GM19035 (cell line): ENCODE measurements at regions not wholly inside any gene's neighbourhood (a gene's known extent, or its start where the extent isn't known, plus 50 kb on each side); places are given as distances from the start of the nearest gene placed in this dataset.
"Not testable (repeated sequence)": the region's sequence is repeated elsewhere in the genome, so short reads cannot be mapped to it uniquely, and the experiment has no call there.

ENCODE experiments used
- ATAC-seq: cut with Tn5 transposase; IDR thresholded peaks from one replicate; pipeline ENCODE4 v1.9.1; 2021; ENCODE audit not compliant: unreplicated experiment

DNA sequence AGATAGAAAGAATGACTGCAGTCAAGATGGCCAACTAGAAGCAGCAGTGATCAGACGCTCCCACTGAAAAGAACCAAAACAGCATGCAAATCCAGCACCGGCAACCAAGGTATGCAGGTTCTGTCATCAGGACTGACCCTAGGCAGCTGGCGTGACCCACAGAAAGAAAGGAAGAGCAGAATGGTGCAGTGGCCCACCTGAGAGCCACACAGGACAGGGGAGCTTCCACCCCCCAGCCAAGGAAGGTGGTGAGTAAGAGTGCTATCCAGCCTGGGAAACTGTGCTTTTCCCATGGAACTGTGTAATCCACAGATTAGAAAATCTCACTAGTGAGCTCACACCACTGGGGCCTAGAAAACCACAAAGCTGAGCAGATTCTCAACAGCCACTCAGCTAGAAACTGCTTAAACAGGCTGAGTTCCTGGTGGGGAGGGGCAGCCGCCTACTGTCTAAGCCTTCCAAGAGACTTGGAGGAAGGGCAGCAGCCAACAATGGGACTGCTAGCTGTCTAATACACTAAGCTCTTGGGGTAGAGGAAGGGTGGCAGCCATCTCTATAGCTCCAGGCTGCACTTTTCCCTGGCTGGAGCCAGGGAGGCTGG, 127.9 kb downstream of the EVA1A start:
- peak; percentile 83 for ATAC-seq

DNA sequence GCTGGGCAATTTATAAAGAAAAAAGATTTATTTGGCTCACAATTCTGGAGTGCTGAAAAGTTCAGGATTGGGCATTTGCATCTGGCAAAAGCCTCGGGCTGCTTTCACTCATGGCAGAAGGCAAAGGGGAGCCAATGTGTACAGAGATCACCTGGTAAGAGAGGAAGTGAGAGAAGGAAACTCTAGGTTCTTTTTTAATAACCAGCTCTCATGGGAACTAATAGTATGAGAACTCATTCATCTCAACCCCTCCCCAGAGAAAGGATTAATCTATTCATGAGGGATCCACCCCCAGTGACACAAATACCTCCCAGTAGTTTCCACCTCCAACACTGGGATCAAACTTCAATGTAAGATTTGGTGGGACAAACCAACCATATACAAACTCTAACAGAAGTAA, 129.0 kb downstream of the EVA1A start:
- ATAC-seq, result peak; percentile 72

GRCh38 chr2:75431276-75431675, 129.5 kb downstream of the EVA1A start:
- ATAC-seq, result no peak

- ATAC-seq, result not testable (repeated sequence)
Measured at GRCh38 chr2:75430449-75430848, 130.3 kb downstream of the EVA1A start.

- ATAC-seq, result no peak
Measured at GRCh38 chr2:75428646-75429443, 131.9 kb downstream of the EVA1A start.

- ATAC-seq, result no peak
Measured at GRCh38 chr2:75428060-75428459, 132.7 kb downstream of the EVA1A start.

DNA sequence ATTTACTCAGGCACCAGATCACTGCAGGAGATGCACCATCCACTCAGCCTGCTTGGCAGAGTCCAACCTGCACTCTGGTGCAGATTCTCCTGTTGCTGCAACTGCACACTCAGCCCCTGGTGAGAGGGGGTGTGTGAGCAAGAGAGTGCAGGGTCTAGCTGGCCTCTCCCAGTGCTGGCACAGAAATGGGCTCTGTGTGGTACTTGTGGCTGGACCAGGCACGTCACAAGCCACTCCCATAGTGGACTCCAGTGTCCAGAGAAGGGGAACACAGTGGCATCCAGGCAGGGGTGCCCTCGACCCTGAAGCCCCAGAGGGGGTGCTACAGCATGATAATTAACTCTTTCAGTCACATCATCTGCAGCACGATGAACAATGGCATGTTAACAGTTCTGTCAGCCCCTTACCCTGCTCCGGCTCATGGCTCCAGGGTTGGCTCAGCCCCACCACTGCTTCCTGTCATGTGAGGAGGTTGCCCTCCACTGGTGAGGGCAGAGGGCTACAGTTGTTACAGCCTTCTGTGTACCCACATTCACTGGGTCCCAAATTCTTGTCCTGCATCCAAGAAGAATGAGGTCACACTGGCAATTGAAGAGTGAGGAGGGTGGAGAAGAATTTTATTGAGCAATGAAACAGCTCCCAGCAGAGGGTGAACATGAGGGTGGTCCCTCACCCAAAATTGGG, 135.7 kb downstream of the EVA1A start:
- ATAC-seq, result no peak

DNA sequence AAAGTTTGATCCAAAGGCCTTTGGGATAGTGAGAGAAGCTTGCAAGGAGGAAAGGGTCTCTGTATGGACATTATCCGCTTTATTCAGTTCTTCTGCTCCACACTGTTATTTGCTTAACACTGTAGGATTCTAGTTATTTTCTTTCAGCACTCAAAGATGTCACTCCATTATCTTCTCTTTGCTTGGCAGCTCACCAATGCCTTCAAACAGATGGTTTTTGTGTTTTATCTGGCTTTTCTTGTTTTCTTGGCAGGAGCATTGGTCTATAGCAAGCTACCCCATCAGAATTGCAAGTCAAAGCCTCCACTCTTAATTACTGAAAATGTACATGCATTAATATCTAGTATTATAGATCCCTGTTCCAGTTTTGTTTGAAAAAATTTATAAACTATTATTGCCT, 138.8 kb downstream of the EVA1A start:
- no peak for ATAC-seq

DNA sequence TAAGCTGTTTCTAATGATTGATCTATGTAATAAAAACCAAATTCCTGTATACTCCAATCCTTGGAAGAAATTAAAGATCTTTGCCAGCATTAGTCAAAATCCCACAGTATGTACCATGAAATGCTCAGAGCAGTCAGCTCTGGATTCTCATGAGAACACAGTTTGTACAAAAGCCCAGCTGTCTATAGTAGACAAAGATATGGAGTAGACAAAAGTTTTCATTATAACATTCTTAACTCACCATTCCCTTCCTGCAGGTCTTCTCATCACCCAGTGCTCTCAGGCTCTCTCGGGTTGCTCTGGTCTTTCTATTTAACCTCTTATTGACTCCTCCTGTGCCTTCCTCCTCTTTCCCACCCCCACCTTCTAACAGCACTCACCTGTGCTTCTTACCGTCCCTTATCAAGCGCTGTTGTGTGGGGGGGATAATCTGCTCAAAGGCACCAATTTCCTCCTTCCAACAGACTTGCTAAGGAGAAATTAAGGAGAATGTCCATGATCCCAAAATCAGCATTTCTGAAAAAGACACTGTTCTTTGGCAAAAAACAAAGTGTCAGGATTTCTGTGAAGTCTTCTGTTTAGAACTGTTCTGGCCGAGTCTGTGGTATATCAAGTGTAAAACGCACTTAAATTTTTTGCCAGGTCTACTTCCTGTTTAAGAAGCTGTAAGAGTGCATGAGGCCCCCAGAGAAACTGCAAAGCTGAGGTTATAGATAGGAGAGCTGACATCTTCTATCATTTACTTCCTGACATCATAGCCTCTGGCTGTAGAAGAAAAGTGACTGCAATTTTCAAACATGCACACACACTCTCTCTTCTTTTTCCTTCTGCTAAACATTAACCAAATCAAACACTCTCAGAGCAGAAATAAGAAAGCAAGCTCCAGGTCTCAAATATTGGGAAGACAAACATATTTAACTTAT, 144.1 kb downstream of the EVA1A start:
- ATAC-seq, result peak; percentile 71

- ATAC-seq, result no peak
Measured at GRCh38 chr2:75415731-75416130, 145.0 kb downstream of the EVA1A start.

GRCh38 chr2:75415111-75415626, 145.6 kb downstream of the EVA1A start:
- ATAC-seq, result no peak

- ATAC-seq, result no peak
Measured at GRCh38 chr2:75411574-75411973, 149.2 kb downstream of the EVA1A start.

- ATAC-seq, result no peak
Measured at GRCh38 chr2:75410702-75411101, 150.0 kb downstream of the EVA1A start.

DNA sequence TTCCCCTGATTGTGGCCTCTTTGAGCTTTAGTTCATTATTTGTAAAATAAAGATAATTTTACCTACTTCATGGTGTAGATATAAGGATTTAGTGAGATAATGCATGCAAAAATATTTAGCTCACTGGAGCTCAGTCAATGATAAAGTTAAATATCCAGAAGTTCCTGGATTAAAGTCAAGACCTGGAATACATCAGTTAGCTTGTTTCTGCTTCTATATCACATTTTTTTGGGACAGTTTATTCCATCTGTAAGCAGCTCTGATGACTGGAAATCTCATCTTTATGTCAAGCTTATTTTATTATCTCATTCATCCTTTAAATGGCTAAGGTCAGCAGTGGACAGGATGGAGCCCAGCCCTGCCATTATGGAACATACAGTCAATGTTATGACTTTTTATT, 152.0 kb downstream of the EVA1A start:
- ATAC-seq, result no peak

DNA sequence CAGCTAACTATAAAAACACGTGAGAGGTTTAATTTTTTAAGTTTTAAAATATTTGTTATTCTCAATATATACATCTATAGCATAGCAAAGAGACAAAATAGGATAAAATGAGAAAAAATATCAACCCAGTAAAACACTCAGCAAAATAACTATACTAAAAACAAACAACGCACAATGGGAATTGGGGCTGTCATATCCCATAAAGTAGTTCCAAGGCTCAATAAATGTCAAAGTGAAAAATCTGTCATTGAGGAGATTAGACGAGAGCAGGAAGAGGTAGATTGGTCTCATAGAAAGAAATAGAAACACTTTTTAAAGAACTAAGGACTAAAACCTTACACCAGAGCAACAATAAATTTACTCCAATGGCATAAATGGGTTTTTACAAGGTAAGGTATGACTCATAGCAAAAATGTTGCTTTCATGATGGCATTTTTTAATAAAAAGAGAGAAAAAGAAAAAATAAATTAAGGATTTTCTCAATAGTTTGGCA, 153.7 kb downstream of the EVA1A start:
- ATAC-seq, result no peak

GRCh38 chr2:75406131-75406581, 154.6 kb downstream of the EVA1A start:
- ATAC-seq, result no peak

DNA sequence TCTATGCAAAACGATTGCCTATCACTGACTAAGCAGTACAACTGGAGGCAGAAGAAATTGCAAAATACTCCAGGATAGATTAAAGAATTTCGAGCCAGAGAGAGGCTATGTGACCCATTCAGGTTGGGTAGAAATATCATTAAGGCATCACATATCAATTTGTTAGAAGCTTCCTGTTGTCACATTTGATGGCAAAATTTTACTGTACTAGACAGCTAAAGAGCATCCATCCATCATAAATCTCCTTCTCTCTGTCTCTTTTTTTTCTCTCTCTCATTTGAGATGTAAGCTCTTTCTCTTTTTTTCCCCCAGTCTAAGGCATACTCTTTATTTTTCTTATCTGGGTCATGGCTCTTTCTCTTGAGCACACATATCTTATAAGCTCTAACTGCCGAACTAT, 155.7 kb downstream of the EVA1A start:
- no peak for ATAC-seq

DNA sequence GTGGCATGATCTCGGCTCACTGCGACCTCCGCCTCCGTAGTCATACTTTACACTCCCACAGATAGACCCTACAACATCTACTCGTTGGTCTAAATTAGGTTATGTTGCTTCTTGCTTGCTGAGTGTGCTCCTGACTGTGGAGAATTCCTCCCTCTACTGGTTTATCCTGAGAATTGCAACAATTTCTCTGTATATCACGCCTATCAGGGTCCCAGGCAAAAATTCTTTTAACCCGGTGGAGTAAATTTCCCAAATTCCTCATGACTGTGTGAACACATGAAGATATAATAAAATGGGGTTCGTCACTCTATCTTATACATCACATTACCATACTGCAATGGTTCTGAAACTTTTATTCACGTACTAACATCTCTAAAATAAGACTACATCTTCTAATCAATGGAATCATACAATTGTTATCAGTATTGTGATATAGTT, 156.7 kb downstream of the EVA1A start:
- peak; percentile 84 for ATAC-seq

GRCh38 chr2:75396314-75396713, 164.4 kb downstream of the EVA1A start:
- no peak for ATAC-seq

- ATAC-seq, result not testable (repeated sequence)
Measured at GRCh38 chr2:75394764-75395163, 166.0 kb downstream of the EVA1A start.
